Activated CD8-positive, alpha-beta memory T cell treated with anti-CD3 and anti-CD28 coated beads, Interleukin-2, amount 50 U/mL, for 48 hours (primary cell): ENCODE measurements at regions not wholly inside any gene's neighbourhood (a gene's known extent, or its start where the extent isn't known, plus 50 kb on each side); places are given as distances from the start of the nearest gene placed in this dataset.

Experiments
- DNase-seq: peaks from one replicate; pipeline ENCODE4 v3.0.0-alpha.2; 2020

DNA sequence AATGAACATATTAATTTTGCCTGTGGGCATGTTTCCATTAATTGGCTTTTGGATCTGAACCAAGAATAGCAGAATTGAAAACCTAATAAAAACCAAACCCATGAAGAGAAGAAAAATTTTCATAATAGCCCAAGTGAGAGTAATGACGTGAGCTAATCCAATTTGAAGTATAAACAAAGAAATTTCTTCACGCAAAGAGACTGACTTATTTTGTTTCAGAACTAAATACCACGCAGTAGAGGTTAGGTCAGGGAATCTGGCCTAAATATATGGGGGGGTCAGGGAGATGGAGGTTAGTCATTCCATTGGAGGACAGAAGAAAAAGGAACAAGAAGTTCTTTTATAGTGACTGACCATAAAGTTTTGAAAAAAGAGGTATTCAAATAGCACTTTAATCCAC lies 94.1 kb upstream of the CYP1B1 start:
- DNase-seq: no peak

- DNase-seq: no peak
Observed at GRCh38 chr2:38168710-38169480, 92.9 kb upstream of the CYP1B1 start.

DNA sequence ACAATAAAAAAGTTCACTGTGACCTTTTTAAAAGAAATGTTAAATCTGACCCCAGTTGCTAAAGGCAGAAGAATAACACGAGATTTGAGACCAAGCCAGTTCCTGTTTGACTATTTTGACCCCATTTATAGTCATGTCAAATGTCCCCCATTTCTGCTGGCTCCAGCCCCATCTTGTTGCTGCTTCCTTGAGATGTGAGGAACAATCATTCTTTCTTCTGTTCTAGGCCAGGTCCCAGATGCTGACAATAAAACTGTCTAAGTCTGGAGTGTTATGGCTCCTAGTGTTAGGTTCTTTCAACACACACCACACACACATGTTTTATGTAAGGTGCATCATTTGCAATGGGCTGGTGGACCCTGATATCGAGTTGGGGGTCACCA lies 92.0 kb upstream of the CYP1B1 start:
- DNase-seq: no peak

- DNase-seq: no peak
Observed at GRCh38 chr2:38165698-38166097, 89.7 kb upstream of the CYP1B1 start.

DNA sequence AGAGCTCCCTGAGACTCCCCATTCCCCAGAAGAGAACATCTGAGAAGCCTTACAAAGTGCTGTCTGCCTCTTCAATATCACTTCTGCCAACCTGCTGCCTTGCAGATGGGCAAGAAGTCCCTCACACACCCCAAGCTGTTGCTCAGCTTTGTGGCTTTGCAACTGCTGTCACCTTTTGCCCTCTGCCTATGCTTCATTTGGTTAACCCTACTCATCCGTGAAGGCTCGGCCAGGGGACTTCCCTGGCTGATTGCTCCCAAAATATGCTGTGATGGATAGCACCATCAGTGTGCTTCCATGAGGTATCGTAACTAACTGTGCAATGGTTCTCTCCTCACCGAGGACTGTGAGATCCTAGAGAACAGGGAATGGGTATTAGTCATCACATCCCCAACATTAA lies 88.9 kb upstream of the CYP1B1 start:
- DNase-seq: no peak

GRCh38 chr2:38163579-38163978 lies 87.6 kb upstream of the CYP1B1 start:
- DNase-seq: no peak

DNA sequence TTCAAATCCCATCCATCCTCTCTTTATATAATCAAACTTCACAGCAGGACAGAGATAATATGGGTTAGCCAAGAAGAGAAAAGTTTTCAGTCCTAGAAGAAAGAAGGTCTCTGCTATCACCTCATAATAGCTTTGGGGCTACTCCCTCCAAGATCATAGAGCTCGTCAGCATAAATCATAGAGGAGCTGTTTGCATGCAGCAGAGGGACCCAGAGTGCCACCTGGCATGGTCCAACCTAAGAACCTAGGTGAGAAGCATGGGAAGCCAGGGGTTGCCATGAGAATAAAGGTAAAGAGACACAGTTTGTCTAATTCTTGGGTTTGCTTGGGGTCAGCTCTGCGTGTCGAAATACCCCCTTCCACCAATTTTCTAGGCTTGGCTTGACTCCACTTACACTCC lies 87.1 kb upstream of the CYP1B1 start:
- DNase-seq: no peak

DNA sequence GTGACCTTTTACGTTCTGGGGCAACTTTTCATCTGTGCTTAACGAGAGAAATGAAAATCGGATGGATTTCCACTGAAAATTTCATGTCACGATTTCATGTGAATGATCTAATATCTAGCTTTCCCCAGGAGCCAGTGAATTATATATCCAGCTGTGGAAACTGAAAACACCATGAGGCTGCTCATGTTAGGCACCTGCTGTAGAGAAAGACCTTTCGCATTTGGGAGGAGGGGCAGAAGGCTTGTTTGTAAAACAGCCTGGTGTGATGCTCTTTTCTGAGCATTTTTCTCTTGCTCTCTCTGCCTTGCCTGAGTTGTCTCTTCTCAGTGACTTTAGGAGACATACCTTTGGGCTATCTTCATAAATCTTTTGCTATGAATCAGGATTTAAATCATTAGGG lies 84.6 kb upstream of the CYP1B1 start:
- no peak for DNase-seq

DNA sequence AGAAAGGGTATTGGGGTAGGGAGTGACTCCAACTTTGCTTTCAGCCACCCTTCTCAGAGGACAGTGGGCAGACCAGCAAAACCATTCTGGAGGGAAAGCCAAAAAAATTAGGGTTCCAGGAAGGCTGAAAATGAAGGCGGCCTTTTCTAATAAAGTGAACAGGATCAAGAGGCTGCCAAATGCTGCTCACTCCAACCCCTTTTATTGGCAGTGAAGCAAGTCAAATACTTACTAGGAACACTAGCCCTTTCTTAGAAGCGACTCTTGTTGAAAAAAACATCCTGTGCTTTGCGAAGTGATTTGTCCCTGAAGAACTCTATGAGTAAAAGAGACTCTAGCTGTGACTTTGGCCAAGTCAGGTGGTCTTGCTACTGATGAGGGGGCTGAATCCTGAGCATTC lies 83.6 kb upstream of the CYP1B1 start:
- no peak for DNase-seq

- no peak for DNase-seq
Observed at GRCh38 chr2:38159191-38159590, 83.2 kb upstream of the CYP1B1 start.

- DNase-seq: no peak
Observed at GRCh38 chr2:38158378-38159118, 82.6 kb upstream of the CYP1B1 start.

- no peak for DNase-seq
Observed at GRCh38 chr2:38156436-38156835, 80.5 kb upstream of the CYP1B1 start.

GRCh38 chr2:38155015-38155414 lies 79.1 kb upstream of the CYP1B1 start:
- DNase-seq: no peak

DNA sequence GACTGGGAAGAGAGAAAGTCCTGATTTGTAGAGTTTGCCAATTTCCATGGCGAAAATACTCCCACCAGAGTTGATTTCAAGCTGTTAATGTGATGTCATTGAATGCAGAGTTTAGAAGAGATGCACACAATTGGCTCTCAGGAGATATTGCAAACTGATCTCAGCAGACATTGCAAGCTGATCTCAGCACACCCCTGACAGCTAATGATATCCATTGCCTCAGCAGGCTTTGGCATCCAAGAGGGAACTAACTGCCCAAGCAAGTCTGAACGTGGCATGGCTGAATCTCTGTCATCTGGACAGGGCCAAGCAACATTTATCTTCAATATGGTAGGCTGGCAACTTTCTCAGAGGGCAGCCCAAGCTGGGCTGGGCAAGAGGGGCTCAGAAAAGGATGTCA lies 78.4 kb upstream of the CYP1B1 start:
- no peak for DNase-seq

- DNase-seq: no peak
Observed at GRCh38 chr2:38153476-38154135, 77.7 kb upstream of the CYP1B1 start.

DNA sequence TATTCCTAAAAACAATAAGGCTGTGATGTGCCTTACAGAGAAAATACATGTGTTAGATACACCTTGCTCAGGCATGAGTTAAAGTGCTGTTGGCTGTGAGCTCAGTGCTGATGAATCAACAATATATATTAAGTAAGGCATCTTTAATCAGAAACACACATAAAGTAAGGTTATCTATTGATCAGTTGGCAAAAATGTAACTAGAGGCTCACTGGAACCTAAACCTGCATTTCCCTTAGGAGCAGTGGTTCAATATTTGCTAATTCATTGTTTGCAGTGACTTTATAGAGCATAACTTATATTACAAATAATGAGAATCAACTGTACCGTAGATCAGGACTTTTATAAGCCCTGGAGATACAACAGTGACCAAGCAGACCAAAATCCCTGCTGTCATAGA lies 77.0 kb upstream of the CYP1B1 start:
- DNase-seq: no peak

- no peak for DNase-seq
Observed at GRCh38 chr2:38152035-38152434, 76.1 kb upstream of the CYP1B1 start.

DNA sequence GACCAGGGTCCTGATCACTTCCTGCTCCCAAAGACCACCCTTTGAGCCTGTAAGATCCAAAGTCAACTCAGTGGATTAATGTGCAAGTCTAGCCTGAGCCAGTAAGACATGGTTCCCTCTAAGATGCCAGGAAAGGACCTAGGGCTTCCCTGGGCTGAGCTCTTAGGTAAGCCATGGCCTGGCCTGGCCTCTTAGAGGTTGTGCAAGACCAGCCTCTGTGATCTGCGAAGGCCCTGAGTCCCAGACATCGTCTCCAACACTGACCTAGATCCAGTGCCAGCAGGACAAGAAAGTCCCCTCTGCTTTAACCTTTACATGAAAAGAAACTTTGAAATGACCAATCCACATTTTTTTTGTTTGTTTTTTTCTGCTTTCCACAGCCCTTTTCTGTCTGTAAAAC lies 73.6 kb upstream of the CYP1B1 start:
- DNase-seq: no peak

GRCh38 chr2:38148501-38148900 lies 72.5 kb upstream of the CYP1B1 start:
- no peak for DNase-seq

GRCh38 chr2:38147333-38148121 lies 71.6 kb upstream of the CYP1B1 start:
- no peak for DNase-seq

DNA sequence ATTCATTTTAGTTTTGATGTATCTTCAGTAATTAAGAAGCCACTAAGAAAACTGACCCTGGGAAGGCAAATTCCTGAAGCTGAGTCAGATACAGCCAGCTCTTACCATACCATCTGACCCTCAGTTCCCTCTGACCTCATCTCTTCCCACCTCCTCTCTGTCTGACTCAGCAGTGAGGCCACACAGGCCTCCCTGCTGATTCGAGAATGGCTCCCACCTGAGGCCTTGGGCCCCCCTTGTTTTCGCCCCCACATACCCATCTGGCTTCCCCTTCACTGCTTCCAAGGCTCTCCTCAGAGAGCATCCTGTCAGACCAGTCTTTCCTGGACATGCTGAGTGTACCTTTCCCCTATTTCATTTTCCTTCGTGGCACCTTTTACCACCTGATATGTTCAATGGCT lies 71.0 kb upstream of the CYP1B1 start:
- peak; percentile 57 for DNase-seq

DNA sequence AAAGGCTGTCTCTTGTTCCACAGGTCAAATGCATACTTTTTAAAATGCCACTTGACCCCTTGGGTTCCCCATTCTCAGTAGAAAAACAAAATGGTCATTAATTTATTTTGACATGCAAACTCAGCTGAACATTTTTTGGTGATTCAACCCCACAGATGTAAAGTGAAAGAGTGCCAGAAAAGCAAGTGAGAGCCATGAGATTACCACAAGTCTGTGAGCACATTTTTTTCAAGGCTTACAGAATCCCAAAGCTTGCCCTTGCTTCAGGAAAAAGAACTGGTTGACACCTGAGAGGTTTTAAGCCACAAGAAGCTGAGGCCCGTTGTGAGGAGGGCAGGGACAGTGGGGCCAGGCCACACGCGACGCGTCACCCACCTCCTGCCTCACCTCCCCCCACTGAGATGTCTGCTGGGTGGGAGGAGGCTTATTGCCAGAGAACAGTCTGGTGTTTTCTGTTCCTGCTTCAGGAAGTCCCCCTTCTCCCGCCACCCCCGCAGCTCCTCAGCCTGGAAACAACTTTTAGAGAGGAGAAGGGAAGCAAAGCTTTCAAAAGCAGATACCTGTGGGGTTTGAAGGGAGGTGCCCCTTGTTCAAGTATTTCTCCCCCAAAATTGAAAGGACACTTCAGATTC lies 70.4 kb upstream of the CYP1B1 start:
- peak; percentile 63 for DNase-seq

DNA sequence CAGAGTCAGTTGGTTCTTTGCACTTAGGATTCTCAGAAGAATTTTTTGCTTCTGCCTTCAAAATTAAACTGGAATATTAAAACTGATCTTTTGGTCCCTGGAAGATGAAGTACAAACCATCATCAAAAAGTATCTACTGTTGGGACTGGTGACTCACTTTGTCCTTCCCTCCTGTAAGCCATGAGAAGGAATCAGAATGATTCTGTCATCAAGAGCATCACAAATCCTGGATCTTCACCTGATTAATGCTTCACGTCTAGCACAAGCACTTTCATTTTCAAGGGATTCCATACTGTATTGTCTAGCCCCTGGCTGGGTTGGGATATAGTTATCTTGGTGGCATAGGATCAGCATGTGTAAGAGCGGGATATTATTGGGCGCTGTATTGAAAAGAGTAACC lies 69.3 kb upstream of the CYP1B1 start:
- DNase-seq: no peak
